ENCODE measurements at regions not wholly inside any gene's neighbourhood (a gene's known extent, or its start where the extent isn't known, plus 50 kb on each side); places are given as distances from the start of the nearest gene placed in this dataset.

DNA sequence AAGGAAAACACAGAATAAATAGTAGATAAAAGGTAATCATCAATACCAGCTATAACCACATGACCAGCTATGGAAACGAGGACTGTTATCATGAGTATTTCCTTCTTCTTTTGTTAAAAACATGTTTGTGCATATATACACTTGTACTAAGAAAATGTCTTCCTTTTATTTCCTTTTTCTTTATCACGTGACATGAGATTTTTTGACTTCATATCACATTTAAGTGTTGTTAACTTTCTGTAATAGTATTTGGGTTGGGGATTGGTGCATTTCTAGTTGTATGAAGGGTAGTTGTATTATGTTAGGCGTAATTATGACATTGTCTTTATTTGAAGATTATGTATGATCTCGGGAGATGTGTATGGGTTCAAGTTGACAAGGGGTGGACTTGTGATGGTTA lies 278.5 kb upstream of the ZNF385D start:
- TF ChIP-seq EP300 (IDR thresholded peaks at IDR 0.05; ENCODE audit: low read depth) (no peak), POLR2A (IDR thresholded peaks at IDR 0.05) (no peak)
